Stimulated activated effector memory CD8-positive, alpha-beta T cell treated with anti-CD3 and anti-CD28 coated beads, Interleukin-12 subunit alpha, Interleukin-12 subunit beta, amount 100 ng/mL, for 72 hours (primary cell): ENCODE measurements at regions not wholly inside any gene's neighbourhood (a gene's known extent, or its start where the extent isn't known, plus 50 kb on each side); places are given as distances from the start of the nearest gene placed in this dataset.

Experiments
- ATAC-seq: fragments of 150-1000 bp; cut with Tn5 transposase; 2 replicates; pipeline ENCODE4 v1.10.0; 2021
- DNase-seq, 2 donors: peaks; one replicate each; pipeline ENCODE4 v3.0.0; 2021 to 2022; ENCODE audit warnings: low spot score in 2 of 2
- H3K27ac Mint-ChIP-seq: one replicate; pipeline ENCODE4 v1.8.0; 2022; ENCODE audit warnings: mild to moderate bottlenecking, mixed read lengths
- H3K36me3 Mint-ChIP-seq: one replicate; pipeline ENCODE4 v1.8.0; 2022; ENCODE audit warnings: mild to moderate bottlenecking, mixed read lengths
- H3K4me1 Mint-ChIP-seq: one replicate; pipeline ENCODE4 v1.8.0; 2022; ENCODE audit warnings: mixed read lengths
- H3K4me3 Mint-ChIP-seq: one replicate; pipeline ENCODE4 v1.8.0; 2022; ENCODE audit warnings: mild to moderate bottlenecking, mixed read lengths
- H3K9me3 Mint-ChIP-seq: one replicate; pipeline ENCODE4 v1.8.0; 2022; ENCODE audit warnings: mixed read lengths

DNA sequence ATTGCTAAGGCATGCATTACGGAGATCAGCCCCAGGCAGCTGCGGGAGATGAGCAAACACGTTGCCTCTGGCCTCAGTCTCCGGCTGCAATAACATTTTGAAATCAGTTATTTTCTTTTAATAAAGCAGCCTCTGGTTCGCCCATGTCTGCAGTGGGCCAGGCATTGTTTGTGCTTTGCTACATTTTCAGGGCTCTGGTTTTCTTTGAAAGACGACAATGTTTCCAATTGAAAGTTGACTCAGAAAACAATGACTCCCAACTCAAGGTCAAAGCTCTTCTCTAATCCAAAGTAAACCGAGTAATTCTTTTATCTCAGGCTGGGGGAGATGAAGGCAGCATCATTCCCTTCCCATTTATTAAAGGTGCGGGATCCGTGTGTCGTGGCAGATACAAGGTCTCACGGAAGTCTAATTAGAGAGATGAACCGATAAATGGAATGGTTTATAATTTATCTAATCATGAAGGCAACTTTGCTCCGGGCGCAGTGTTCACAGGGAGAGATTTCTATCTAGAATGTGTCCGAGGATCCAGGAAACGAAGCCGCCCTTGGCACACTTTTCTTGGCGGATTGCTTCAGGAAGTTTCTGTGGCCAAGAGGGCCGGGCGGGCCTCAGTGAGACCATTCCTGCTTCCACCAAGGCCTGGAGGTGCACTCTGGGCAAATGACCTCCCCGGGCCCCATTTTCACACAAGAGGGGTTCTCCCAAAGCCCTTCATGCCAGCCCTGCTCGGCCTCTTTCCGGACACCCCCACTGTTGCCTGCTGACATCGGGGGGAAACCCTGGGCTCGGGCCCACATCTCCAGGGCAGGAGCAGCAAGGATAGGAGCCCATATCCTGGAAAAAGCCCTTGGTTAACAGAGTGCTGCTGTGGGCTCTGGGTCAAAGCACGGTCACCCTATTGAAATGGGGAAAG is 811.4 kb downstream of the BRD1 start:
- DNase-seq (peak in 1 of 2 donors; percentile 10), ATAC-seq (no peak)
- no peaks in the 10 kb centered on the region for H3K9me3 Mint-ChIP-seq
- H3K4me3 Mint-ChIP-seq, result no peak overlapping the region
- no peaks in the 10 kb centered on the region for H3K4me1 Mint-ChIP-seq
- H3K36me3 Mint-ChIP-seq, result no peaks in the 10 kb centered on the region
- H3K27ac Mint-ChIP-seq, result no peak overlapping the region

DNA sequence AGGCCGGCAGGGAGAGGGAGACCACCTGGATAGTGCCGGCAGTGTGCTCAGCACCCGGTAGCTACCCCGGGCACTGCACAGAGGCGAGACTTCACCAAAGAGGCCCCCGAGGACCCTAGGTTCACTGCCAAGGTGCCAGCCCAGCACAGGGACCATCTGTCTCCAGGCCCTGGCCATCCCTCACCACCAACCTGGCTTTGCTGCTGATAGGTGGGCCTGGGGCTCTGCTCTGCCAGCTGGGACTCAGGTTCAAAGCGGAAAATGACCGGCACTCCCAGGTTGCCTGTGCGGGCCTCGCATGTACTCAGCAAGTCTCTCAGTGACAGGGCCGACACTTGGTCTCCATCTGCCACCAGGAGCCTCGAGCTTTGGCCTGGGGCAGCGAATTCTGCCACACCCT is 812.2 kb downstream of the BRD1 start:
- H3K4me1 Mint-ChIP-seq, result no peaks in the 10 kb centered on the region
- no peak overlapping the region for H3K4me3 Mint-ChIP-seq
- H3K9me3 Mint-ChIP-seq, result no peaks in the 10 kb centered on the region
- DNase-seq, result peak in 1 of 2 donors; percentile 12
- ATAC-seq, result no peak
- H3K36me3 Mint-ChIP-seq, result no peaks in the 10 kb centered on the region
- no peak overlapping the region for H3K27ac Mint-ChIP-seq

DNA sequence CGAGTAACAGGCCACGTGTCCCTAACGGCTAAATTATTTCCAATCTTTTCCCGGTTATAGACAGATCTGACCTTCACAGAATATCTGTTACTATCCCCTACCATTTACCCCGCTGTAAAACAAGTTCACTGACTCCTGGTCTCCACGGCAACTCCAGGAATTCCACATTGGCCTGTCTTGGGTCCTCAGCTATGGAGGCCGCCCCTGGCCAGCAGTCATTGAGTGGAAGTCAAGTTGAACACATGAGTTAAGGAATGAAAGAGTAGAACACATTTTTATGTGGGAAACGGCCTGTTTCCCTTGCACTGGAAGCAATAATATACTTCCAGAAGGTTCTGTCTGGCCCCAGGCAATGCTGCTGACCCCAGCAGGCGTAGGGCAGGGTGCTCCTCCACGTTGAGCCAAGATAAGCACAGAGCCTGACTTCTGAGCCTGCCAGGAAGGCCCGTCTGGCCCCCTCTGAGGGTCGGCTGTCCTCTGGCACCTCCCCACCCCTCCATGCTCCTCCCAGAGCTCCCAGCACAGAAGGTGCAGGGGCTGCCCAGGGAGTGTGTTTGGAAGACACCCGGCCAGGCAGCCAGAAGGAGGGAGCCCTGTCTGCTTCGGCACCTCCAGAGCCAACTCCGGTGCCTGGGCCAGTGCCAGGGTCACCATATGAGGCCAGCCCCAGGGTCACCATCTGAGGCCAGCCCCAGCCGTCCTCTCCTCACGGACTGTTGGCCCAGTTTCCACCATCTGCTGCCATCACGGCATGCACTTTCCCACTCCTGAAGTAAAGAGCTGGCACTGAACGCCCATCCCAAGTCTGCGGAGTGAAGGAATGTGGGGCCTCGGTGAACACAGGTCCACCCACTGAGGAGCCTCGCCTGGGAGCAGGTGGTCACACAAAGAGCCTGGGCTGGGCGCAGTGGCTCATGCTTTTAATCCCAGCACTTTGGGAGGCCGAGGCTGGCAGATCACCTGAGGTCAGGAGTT is 813.2 kb downstream of the BRD1 start:
- ATAC-seq (no peak), DNase-seq (peak in 1 of 2 donors; percentile 33)
- Mint-ChIP-seq H3K4me3 (no peak overlapping the region), H3K4me1 (no peaks in the 10 kb centered on the region), H3K27ac (no peak overlapping the region), H3K36me3 (no peaks in the 10 kb centered on the region), H3K9me3 (no peaks in the 10 kb centered on the region)

DNA sequence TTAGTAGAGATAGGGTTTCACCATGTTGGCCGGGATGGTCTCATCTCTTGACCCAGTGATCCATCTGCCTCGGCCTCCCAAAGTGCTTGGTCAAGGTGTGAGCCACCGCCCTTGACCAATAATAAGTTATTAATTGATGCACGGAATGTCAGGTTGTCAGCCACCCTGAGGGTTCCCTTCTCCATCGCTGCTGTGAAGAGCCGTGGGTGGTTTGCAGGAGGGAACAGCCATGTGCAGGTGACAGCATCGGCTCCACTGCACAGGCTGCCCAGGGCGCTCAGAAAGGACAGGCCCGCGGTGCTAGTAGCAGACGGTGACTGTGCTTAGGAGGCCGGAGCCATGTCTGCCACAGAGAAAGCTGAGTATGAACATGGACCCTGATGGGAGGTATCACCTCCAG is 814.0 kb downstream of the BRD1 start:
- ATAC-seq, result no peak
- no peaks in the 10 kb centered on the region for H3K36me3 Mint-ChIP-seq
- H3K9me3 Mint-ChIP-seq, result no peaks in the 10 kb centered on the region
- H3K27ac Mint-ChIP-seq, result no peak overlapping the region
- H3K4me3 Mint-ChIP-seq, result no peak overlapping the region
- peak in 1 of 2 donors; percentile 23 for DNase-seq
- H3K4me1 Mint-ChIP-seq, result no peaks in the 10 kb centered on the region

DNA sequence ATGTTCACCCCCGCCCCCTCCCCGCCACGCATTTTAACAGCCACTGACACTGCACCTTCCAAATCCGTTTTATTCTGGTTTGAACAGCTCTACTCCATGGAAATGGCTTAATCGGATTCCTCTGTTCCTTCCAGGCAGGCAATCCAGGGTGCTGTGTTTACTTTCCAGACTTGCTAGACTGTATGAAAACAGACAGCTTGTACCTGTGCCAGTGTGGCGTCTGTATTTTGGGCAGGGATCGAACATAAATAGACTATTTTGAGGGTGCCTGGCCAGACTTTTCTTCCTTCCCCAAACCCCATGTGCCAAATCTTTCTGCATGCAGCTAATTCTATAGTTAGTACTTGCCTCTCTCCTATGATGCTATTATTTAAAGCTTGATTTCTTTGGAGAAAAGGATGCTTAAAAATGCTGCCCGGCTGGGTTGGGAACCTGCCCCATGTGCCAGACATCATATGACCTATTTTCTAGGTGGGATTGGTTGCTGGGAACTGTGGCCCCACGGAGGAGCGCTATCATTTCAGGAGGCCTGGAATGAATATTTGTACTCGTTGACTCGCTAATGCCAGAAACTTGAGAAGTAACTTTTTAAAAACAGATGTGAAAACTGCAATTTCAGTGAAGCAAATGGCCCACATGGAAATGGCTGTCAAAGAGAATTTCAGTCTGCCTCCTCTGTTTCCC is 814.8 kb downstream of the BRD1 start:
- peak in 1 of 2 donors; percentile 12 for DNase-seq
- ATAC-seq, result no peak
- no peaks in the 10 kb centered on the region for H3K9me3 Mint-ChIP-seq
- H3K4me1 Mint-ChIP-seq, result no peaks in the 10 kb centered on the region
- no peak overlapping the region for H3K27ac Mint-ChIP-seq
- no peaks in the 10 kb centered on the region for H3K36me3 Mint-ChIP-seq
- H3K4me3 Mint-ChIP-seq, result no peak overlapping the region

DNA sequence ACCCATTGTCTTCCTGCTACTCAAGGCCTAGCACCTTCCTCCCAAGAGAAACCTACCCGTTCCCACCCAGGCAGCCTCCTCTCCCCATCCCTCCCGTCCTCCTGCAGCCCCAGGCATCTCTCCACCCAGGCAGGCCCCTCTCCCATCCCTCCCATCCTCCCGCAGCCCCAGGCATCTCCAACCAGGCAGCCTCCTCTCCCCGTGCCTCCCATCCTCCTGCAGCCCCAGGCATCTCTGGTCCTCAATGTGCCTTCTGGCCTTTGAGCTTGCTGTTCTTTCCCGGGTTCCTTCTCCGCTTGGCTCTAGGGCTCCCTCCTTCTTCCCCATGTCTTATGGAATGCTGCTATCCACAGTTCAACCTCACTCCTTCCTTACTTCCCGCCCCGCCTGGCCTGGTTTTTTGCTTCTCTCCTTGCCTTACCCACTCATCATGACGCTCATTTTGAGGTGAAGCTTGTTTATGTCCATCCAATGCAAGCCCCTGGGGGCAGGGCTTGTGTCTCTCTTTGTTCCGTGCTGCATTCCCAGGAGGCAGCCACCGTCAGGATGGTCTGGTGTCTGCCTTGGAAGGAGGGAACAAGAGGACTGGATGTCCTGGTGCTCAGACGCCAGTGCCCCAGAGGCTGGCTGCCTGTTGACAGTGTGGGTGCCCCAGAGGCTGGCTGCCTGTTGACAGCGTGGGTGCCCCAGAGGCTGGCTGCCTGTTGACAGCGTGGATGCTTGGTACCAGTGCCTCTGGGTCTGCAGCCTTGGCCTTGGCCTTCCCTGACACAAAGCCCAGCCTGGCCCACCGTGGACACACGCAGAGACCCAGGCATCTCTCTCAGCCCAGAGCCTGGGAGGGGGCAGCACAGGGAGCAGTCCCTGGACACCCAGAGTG is 815.7 kb downstream of the BRD1 start:
- Mint-ChIP-seq H3K9me3 (no peaks in the 10 kb centered on the region), H3K4me1 (no peaks in the 10 kb centered on the region), H3K36me3 (no peaks in the 10 kb centered on the region), H3K27ac (no peak overlapping the region), H3K4me3 (no peak overlapping the region)
- ATAC-seq, result no peak
- peak in 1 of 2 donors; percentile 26 for DNase-seq

DNA sequence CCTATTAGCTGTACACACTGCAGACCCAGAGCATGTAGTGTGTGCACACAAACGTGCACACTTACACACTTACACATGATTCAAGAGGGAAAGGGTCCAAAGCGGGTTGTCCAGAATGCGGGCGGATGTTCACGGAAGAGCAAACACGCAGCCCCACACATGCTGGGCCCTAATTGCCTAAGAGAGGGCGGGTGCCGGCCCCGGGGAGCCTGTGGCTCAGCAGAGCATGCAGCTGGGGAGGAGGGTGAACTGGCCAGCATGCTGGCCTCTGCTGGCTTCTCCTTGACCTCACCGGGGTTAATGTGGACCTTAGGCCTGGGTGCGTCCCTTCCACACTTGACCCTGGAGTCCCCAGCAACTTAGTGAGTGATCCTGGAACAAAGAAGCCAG is 816.3 kb downstream of the BRD1 start:
- DNase-seq, result peak in 1 of 2 donors; percentile 22
- Mint-ChIP-seq H3K4me3 (no peak overlapping the region), H3K27ac (no peak overlapping the region), H3K4me1 (no peaks in the 10 kb centered on the region), H3K36me3 (no peaks in the 10 kb centered on the region), H3K9me3 (no peaks in the 10 kb centered on the region)
- ATAC-seq, result no peak

DNA sequence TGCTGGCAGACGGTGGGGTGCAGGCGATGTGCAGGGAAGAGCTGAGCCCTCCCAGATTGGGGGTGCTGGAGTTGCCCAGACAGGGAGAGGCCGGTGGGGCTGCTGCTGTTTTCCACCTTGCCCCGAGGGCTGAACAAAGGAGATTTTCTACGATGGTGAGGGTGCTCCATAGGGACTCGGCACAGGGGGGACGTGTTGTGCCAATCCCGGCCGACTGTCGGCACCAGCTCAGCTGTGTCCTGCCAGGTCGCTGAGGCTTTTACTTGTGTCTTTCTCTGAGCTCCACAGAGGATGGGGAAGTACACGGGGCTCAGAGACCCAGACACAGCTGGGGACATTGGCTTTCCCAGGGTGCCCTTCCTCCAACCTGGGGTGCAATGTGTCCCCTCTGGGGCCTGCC is 816.8 kb downstream of the BRD1 start:
- ATAC-seq (no peak), DNase-seq (no peak)
- Mint-ChIP-seq H3K4me1 (no peaks in the 10 kb centered on the region), H3K4me3 (no peak overlapping the region), H3K27ac (no peak overlapping the region), H3K36me3 (no peaks in the 10 kb centered on the region), H3K9me3 (no peaks in the 10 kb centered on the region)

DNA sequence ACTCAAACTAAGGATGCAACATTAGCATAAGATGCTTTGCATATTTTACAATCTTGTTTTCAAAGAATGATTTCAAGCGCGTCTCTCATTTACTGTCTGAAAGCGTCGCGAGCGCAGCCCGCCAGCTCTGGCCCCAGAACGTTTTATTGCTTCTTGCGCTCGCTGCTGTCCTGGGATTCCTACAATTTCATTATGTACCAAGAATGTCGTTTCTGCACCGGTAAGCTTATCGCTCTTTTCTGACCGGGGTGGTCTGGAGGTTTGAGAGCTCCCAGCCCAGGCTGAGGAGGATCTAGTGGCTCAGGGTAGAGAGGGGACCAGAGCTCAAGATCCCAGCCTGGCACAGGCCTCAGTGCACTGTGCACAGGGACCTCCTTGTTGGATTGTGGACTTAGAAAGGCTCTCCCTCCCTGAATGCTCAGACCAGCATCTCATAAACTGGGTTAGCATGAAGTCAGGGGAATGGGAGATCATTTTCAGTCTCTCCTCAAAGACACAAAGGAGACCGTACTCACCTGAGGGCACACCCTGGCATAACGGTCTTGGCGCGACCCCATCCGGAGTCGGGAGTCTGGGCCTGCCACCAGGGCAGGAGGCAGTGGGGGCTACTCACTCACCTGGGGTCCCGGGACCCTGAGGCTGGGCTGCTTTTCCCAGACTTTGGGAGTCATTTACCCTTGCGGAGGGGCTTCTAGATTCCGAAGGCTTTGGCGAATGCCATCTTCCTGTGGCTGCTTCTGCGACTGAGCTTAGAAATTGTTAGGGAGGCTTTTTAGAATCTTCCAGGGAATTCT is 817.4 kb downstream of the BRD1 start:
- H3K9me3 Mint-ChIP-seq, result no peaks in the 10 kb centered on the region
- H3K4me1 Mint-ChIP-seq, result no peaks in the 10 kb centered on the region
- DNase-seq, result peak in 1 of 2 donors; percentile 20
- H3K36me3 Mint-ChIP-seq, result no peaks in the 10 kb centered on the region
- no peak for ATAC-seq
- H3K4me3 Mint-ChIP-seq, result no peak overlapping the region
- no peak overlapping the region for H3K27ac Mint-ChIP-seq

DNA sequence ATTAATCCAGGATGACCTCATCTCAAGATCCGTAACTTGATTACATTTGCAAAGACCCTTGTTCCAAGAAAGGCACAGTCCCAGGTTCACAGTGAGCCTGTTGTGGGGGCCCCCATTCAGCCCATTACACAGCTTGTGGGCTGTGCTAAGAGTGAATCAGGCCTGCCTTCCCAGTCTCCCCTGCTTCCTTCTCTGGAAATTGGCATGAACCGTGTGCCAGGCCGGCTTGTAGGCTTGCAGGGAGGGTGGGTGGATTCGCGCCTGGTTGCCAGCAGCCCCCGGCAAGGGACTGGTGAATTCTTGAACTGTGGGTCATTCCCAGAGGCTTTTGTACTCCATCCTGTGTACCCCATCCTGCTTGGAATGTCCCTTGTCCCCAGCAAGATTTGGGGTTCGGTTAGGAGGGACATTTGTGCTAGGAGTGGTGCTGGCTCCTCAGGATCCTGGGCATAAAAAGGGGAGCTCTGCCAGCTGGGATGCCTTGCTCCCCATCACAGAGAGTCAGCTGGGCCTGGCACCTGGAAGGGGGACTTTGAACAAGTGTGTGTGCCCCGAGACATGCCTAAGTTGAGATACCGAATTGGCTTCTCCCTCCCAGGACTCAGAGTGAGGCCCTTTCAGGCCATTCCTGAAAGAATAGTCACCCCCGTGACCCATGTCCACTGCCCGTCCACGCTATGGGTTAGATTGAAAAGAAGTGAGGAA is 818.2 kb downstream of the BRD1 start:
- H3K9me3 Mint-ChIP-seq, result no peaks in the 10 kb centered on the region

DNA sequence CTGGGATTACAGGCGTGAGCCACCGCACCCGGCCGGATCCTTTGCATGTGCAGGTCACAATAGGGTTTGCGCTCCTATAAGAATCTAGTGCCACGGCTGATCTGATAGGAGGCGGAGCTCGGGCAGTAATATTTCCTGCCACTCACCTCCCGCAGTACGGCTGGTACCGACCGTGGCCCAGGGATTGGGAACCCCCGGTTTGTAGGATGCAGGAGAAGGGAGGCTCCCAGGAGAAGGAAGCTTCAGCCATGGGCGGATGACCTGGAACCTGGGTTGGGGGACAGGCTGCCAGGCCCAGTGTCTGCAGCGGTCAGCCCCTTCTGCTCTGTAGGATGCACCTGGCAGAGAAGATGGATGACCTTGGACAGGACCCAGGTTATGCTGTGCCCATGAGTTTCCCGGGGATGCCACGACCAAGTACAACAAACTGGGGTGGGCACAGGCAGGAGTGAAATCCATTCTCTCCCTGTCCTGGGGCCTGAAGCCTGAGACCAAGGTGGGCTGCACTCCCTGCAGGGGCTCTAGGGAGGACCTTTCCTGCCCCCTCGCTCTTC is 818.9 kb downstream of the BRD1 start:
- H3K4me1 Mint-ChIP-seq, result no peaks in the 10 kb centered on the region
- ATAC-seq (no peak), DNase-seq (peak in 1 of 2 donors; percentile 23)
- H3K36me3 Mint-ChIP-seq, result no peaks in the 10 kb centered on the region
- H3K4me3 Mint-ChIP-seq, result no peak overlapping the region
- H3K9me3 Mint-ChIP-seq, result no peaks in the 10 kb centered on the region
- H3K27ac Mint-ChIP-seq, result no peak overlapping the region

More for the DNA sequence above, 818.2 kb downstream of the BRD1 start:
- Mint-ChIP-seq H3K36me3 (no peaks in the 10 kb centered on the region), H3K4me3 (no peak overlapping the region), H3K27ac (no peak overlapping the region), H3K4me1 (no peaks in the 10 kb centered on the region)
- no peak for ATAC-seq
- peak in 1 of 2 donors; percentile 15 for DNase-seq

DNA sequence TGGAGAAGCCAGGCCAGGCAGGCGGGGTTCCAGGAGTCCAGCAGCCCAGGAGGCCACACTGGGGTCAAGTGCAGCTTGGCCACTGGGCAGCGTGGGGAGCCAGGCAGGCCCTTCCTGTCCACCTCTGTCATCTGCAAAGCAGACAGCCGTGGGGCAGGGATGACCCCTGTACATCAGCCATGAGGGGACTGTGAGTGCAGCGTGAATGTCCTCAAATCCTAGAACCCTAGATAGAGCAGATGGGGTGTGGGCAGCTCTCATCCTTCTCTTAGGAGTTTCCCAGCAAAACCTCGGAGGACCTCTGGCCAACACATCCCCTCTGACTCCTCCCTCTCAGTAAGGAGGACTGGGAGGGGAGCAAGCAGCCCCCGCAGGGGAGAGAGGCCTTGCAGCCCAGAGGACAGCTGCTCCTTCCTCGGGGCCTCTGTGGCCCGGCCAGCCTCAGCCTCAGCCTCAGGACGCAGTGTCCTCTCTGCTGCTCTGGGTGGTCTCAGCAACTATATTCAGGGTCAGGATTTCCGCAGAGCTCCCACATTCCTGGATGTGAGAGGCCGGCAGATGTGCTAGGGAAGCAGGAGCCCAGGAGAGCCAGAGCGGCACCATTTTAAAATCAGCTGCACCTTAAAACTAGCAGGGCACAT is 820.5 kb downstream of the BRD1 start:
- no peaks in the 10 kb centered on the region for H3K9me3 Mint-ChIP-seq
- no peaks in the 10 kb centered on the region for H3K36me3 Mint-ChIP-seq
- no peaks in the 10 kb centered on the region for H3K4me1 Mint-ChIP-seq
- no peak overlapping the region for H3K4me3 Mint-ChIP-seq
- peak in 1 of 2 donors; percentile 25 for DNase-seq
- ATAC-seq, result no peak
- H3K27ac Mint-ChIP-seq, result no peak overlapping the region
